ENCODE measurements at regions not wholly inside any gene's neighbourhood (a gene's known extent, or its start where the extent isn't known, plus 50 kb on each side); places are given as distances from the start of the nearest gene placed in this dataset.

GRCh38 chr4:111671756-111672155, 473.5 kb upstream of the FAM241A start:
- WGBS (ENCODE audit: insufficient coverage, insufficient read length): no CpG with 5 or more reads among the region's 2 CpGs
- Histone ChIP-seq H3K4me3 (ENCODE audit: low read length) (no peak overlapping the region), H3K36me3 (ENCODE audit: control insufficient read depth, insufficient read depth, low read length) (no peaks in the 10 kb centered on the region), H3K27me3 (ENCODE audit: control insufficient read depth, insufficient read depth, low read length) (no peaks in the 10 kb centered on the region), H3K27ac (ENCODE audit: low read length) (no peak overlapping the region), H3K9me3 (ENCODE audit: control insufficient read depth, insufficient read depth, low read length) (no peaks in the 10 kb centered on the region), H3K4me1 (ENCODE audit: control insufficient read depth, insufficient read depth, low read length) (no peaks in the 10 kb centered on the region)
- DNase-seq (ENCODE audit: low read depth, low spot score): no peak

GRCh38 chr4:111675746-111676145, 469.5 kb upstream of the FAM241A start:
- H3K27me3 ChIP-seq (ENCODE audit: control insufficient read depth, insufficient read depth, low read length): no peaks in the 10 kb centered on the region
- no CpG with 5 or more reads among the region's 5 CpGs for WGBS (ENCODE audit: insufficient coverage, insufficient read length)
- no peaks in the 10 kb centered on the region for H3K36me3 ChIP-seq (ENCODE audit: control insufficient read depth, insufficient read depth, low read length)
- no peak overlapping the region for H3K27ac ChIP-seq (ENCODE audit: low read length)
- H3K4me3 ChIP-seq (ENCODE audit: low read length): no peak overlapping the region
- no peaks in the 10 kb centered on the region for H3K9me3 ChIP-seq (ENCODE audit: control insufficient read depth, insufficient read depth, low read length)
- no peak for DNase-seq (ENCODE audit: low read depth, low spot score)
- H3K4me1 ChIP-seq (ENCODE audit: control insufficient read depth, insufficient read depth, low read length): no peaks in the 10 kb centered on the region

- H3K4me1 ChIP-seq (ENCODE audit: control insufficient read depth, insufficient read depth, low read length): no peaks in the 10 kb centered on the region
- no peaks in the 10 kb centered on the region for H3K36me3 ChIP-seq (ENCODE audit: control insufficient read depth, insufficient read depth, low read length)
- no peak overlapping the region for H3K27ac ChIP-seq (ENCODE audit: low read length)
- no peak overlapping the region for H3K4me3 ChIP-seq (ENCODE audit: low read length)
- H3K9me3 ChIP-seq (ENCODE audit: control insufficient read depth, insufficient read depth, low read length): no peaks in the 10 kb centered on the region
- H3K27me3 ChIP-seq (ENCODE audit: control insufficient read depth, insufficient read depth, low read length): no peaks in the 10 kb centered on the region
- DNase-seq (ENCODE audit: low read depth, low spot score): no peak
Observed at GRCh38 chr4:111676533-111676932, 468.7 kb upstream of the FAM241A start.

DNA sequence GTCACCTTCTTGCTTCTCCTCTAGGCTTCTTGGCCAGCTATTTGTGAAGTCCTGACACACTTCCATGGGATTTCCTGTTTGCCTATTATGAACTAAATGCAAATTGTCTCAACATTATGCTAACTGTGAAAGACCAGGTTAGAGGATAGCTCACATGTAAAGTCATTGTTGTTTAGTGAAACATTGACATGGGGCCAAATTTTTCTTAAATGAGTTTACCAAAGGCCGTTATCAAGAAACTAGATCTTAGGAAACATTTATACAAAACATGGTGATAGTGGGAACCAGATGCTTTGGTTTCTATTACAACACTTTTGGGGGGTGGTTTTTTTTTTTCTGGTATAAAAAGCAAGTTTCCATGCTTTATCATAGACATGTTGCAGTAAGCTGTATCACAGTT, 466.8 kb upstream of the FAM241A start:
- Histone ChIP-seq H3K4me1 (ENCODE audit: control insufficient read depth, insufficient read depth, low read length) (no peaks in the 10 kb centered on the region), H3K4me3 (ENCODE audit: low read length) (no peak overlapping the region), H3K36me3 (ENCODE audit: control insufficient read depth, insufficient read depth, low read length) (no peaks in the 10 kb centered on the region), H3K27me3 (ENCODE audit: control insufficient read depth, insufficient read depth, low read length) (no peaks in the 10 kb centered on the region), H3K27ac (ENCODE audit: low read length) (no peak overlapping the region), H3K9me3 (ENCODE audit: control insufficient read depth, insufficient read depth, low read length) (no peaks in the 10 kb centered on the region)
- WGBS (ENCODE audit: insufficient coverage, insufficient read length): no CpG with 5 or more reads among the region's 1 CpG
- DNase-seq (ENCODE audit: low read depth, low spot score): no peak

DNA sequence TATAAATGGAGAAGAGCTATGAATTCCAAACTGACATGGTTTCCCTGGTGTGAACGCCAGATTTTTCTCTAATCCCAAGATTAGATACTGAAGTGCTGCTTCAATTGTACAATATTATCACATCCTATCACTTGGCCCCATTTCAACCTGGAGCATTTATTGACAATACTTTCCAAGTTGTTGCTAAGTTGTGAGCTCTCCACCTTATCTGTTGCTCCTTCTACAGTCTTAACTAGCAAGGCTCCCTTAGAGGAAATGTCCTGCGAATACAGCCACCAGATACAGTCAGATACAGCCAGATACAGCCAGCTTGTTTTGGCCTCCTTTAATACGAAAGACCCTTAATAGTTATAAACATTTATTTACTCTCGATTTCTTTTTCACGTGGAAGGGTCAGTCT, 466.3 kb upstream of the FAM241A start:
- Histone ChIP-seq H3K4me3 (ENCODE audit: low read length) (no peak overlapping the region), H3K27me3 (ENCODE audit: control insufficient read depth, insufficient read depth, low read length) (no peaks in the 10 kb centered on the region), H3K4me1 (ENCODE audit: control insufficient read depth, insufficient read depth, low read length) (no peaks in the 10 kb centered on the region), H3K27ac (ENCODE audit: low read length) (no peak overlapping the region), H3K36me3 (ENCODE audit: control insufficient read depth, insufficient read depth, low read length) (no peaks in the 10 kb centered on the region), H3K9me3 (ENCODE audit: control insufficient read depth, insufficient read depth, low read length) (no peaks in the 10 kb centered on the region)
- no peak for DNase-seq (ENCODE audit: low read depth, low spot score)
- no CpG with 5 or more reads among the region's 5 CpGs for WGBS (ENCODE audit: insufficient coverage, insufficient read length)

GRCh38 chr4:111681270-111681669, 464.0 kb upstream of the FAM241A start:
- Histone ChIP-seq H3K9me3 (ENCODE audit: control insufficient read depth, insufficient read depth, low read length) (no peaks in the 10 kb centered on the region), H3K27me3 (ENCODE audit: control insufficient read depth, insufficient read depth, low read length) (no peaks in the 10 kb centered on the region), H3K27ac (ENCODE audit: low read length) (no peak overlapping the region), H3K4me1 (ENCODE audit: control insufficient read depth, insufficient read depth, low read length) (no peaks in the 10 kb centered on the region), H3K4me3 (ENCODE audit: low read length) (no peak overlapping the region), H3K36me3 (ENCODE audit: control insufficient read depth, insufficient read depth, low read length) (no peaks in the 10 kb centered on the region)
- WGBS (ENCODE audit: insufficient coverage, insufficient read length): no CpG with 5 or more reads among the region's 3 CpGs
- no peak for DNase-seq (ENCODE audit: low read depth, low spot score)

- Histone ChIP-seq H3K9me3 (ENCODE audit: control insufficient read depth, insufficient read depth, low read length) (no peaks in the 10 kb centered on the region), H3K4me3 (ENCODE audit: low read length) (no peak overlapping the region), H3K4me1 (ENCODE audit: control insufficient read depth, insufficient read depth, low read length) (no peaks in the 10 kb centered on the region), H3K27me3 (ENCODE audit: control insufficient read depth, insufficient read depth, low read length) (no peaks in the 10 kb centered on the region), H3K36me3 (ENCODE audit: control insufficient read depth, insufficient read depth, low read length) (no peaks in the 10 kb centered on the region), H3K27ac (ENCODE audit: low read length) (no peak overlapping the region)
- DNase-seq (ENCODE audit: low read depth, low spot score): no peak
- WGBS (ENCODE audit: insufficient coverage, insufficient read length): no CpG with 5 or more reads among the region's 7 CpGs
Observed at GRCh38 chr4:111681751-111682150, 463.5 kb upstream of the FAM241A start.

- H3K9me3 ChIP-seq (ENCODE audit: control insufficient read depth, insufficient read depth, low read length): no peaks in the 10 kb centered on the region
- H3K36me3 ChIP-seq (ENCODE audit: control insufficient read depth, insufficient read depth, low read length): no peaks in the 10 kb centered on the region
- WGBS (ENCODE audit: insufficient coverage, insufficient read length): no CpG with 5 or more reads among the region's 3 CpGs
- H3K27me3 ChIP-seq (ENCODE audit: control insufficient read depth, insufficient read depth, low read length): no peaks in the 10 kb centered on the region
- H3K4me1 ChIP-seq (ENCODE audit: control insufficient read depth, insufficient read depth, low read length): no peaks in the 10 kb centered on the region
- H3K27ac ChIP-seq (ENCODE audit: low read length): no peak overlapping the region
- no peak for DNase-seq (ENCODE audit: low read depth, low spot score)
- H3K4me3 ChIP-seq (ENCODE audit: low read length): no peak overlapping the region
Observed at GRCh38 chr4:111685205-111685604, 460.0 kb upstream of the FAM241A start.

DNA sequence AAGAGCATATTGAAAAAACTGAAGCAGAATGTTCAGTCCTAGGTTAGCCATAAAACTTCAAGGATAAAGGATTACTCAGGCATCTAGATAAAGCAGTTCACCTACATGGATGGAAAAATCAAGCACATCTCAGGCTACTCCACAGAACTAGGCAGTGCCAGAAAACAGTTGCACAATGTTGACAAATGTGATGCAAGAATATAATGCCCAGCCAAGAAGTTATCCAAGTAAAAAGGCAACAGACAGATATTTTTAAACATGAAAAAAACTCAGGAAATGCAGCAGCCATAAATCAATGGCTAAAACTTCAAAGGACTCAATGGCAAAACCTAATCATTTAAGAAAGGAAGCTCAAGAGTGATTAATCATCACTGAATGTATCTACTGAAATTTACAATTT, 456.0 kb upstream of the FAM241A start:
- H3K27ac ChIP-seq (ENCODE audit: low read length): no peak overlapping the region
- DNase-seq (ENCODE audit: low read depth, low spot score): no peak
- H3K4me1 ChIP-seq (ENCODE audit: control insufficient read depth, insufficient read depth, low read length): no peaks in the 10 kb centered on the region

DNA sequence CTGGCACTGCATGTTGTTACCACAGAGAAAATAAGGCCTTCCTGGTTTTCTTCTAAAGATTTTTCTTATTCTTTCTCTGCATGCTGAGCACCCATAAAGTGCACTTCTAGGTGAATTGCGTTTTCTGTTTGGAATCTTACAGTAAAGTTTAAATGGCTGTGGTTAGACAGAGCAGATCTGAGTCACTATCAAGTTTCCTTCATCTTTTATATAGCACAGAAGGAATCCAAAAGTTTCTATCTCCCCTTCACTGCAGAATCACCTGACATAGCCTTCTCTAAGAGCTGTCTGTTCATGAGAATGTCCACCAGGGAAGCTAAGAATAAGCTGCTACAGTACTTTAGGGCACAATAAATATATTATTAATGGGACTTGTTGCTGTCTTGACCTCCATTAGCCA, 455.5 kb upstream of the FAM241A start:
- no peak for DNase-seq (ENCODE audit: low read depth, low spot score)
- no peak overlapping the region for H3K27ac ChIP-seq (ENCODE audit: low read length)
- H3K36me3 ChIP-seq (ENCODE audit: control insufficient read depth, insufficient read depth, low read length): no peaks in the 10 kb centered on the region
- no peaks in the 10 kb centered on the region for H3K4me1 ChIP-seq (ENCODE audit: control insufficient read depth, insufficient read depth, low read length)
- H3K4me3 ChIP-seq (ENCODE audit: low read length): no peak overlapping the region
- H3K9me3 ChIP-seq (ENCODE audit: control insufficient read depth, insufficient read depth, low read length): no peaks in the 10 kb centered on the region
- no CpG with 5 or more reads among the region's 1 CpG for WGBS (ENCODE audit: insufficient coverage, insufficient read length)
- H3K27me3 ChIP-seq (ENCODE audit: control insufficient read depth, insufficient read depth, low read length): no peaks in the 10 kb centered on the region

More for the DNA sequence above, 456.0 kb upstream of the FAM241A start:
- Histone ChIP-seq H3K9me3 (ENCODE audit: control insufficient read depth, insufficient read depth, low read length) (no peaks in the 10 kb centered on the region), H3K27me3 (ENCODE audit: control insufficient read depth, insufficient read depth, low read length) (no peaks in the 10 kb centered on the region), H3K36me3 (ENCODE audit: control insufficient read depth, insufficient read depth, low read length) (no peaks in the 10 kb centered on the region), H3K4me3 (ENCODE audit: low read length) (no peak overlapping the region)

GRCh38 chr4:111693758-111694157, 451.5 kb upstream of the FAM241A start:
- Histone ChIP-seq H3K9me3 (ENCODE audit: control insufficient read depth, insufficient read depth, low read length) (no peaks in the 10 kb centered on the region), H3K4me1 (ENCODE audit: control insufficient read depth, insufficient read depth, low read length) (no peaks in the 10 kb centered on the region), H3K36me3 (ENCODE audit: control insufficient read depth, insufficient read depth, low read length) (no peaks in the 10 kb centered on the region), H3K27ac (ENCODE audit: low read length) (no peak overlapping the region), H3K27me3 (ENCODE audit: control insufficient read depth, insufficient read depth, low read length) (no peaks in the 10 kb centered on the region), H3K4me3 (ENCODE audit: low read length) (no peak overlapping the region)
- no peak for DNase-seq (ENCODE audit: low read depth, low spot score)
- WGBS (ENCODE audit: insufficient coverage, insufficient read length): no CpG with 5 or more reads among the region's 2 CpGs

Data from iPS DF 6.9 (cell line).